ENCODE measurements at regions not wholly inside any gene's neighbourhood (a gene's known extent, or its start where the extent isn't known, plus 50 kb on each side); places are given as distances from the start of the nearest gene placed in this dataset.

DNA sequence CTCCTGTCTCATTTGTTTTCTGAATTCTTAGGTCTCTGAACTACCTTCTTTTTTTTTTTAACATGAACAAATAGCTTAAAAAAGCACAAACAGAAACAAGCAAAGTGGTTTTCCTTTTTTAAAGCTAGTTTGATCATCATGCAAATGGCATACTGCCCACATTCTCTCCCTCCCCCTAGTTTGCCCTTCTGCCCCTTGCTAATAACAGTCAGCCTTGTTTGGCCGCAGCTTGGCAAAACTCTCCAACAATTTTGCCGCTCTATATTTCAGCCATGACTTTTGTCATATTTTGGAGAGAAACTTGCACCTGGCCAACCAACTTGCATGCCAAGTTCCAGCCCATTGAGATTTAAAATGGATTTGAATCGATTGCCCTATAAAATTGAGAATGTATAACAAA is 666.0 kb upstream of the NR2F2 start:
- intact Hi-C loops (cut with DNase I), result no loop called here
- Histone ChIP-seq H3K27ac (no peak overlapping the region), H3K9me3 (no peaks in the 10 kb centered on the region), H3K4me1 (peaks cover 0 to 14% (median 0%) of the 10 kb centered on the region in 3 donors), H3K4me3 (no peak overlapping the region), H3K27me3 (no peaks in the 10 kb centered on the region), H3K36me3 (no peaks in the 10 kb centered on the region)
- TF ChIP-seq POLR2A (IDR thresholded peaks at IDR 0.05), result no peak
- TF ChIP-seq, protein P1, sequence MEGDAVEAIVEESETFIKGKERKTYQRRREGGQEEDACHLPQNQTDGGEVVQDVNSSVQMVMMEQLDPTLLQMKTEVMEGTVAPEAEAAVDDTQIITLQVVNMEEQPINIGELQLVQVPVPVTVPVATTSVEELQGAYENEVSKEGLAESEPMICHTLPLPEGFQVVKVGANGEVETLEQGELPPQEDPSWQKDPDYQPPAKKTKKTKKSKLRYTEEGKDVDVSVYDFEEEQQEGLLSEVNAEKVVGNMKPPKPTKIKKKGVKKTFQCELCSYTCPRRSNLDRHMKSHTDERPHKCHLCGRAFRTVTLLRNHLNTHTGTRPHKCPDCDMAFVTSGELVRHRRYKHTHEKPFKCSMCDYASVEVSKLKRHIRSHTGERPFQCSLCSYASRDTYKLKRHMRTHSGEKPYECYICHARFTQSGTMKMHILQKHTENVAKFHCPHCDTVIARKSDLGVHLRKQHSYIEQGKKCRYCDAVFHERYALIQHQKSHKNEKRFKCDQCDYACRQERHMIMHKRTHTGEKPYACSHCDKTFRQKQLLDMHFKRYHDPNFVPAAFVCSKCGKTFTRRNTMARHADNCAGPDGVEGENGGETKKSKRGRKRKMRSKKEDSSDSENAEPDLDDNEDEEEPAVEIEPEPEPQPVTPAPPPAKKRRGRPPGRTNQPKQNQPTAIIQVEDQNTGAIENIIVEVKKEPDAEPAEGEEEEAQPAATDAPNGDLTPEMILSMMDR (IDR thresholded peaks at IDR 0.05), result no peak
- 48 to 56% methylated on average over 3 of the region's 3 CpGs for WGBS, 2 donors
- no peak for DNase-seq

DNA sequence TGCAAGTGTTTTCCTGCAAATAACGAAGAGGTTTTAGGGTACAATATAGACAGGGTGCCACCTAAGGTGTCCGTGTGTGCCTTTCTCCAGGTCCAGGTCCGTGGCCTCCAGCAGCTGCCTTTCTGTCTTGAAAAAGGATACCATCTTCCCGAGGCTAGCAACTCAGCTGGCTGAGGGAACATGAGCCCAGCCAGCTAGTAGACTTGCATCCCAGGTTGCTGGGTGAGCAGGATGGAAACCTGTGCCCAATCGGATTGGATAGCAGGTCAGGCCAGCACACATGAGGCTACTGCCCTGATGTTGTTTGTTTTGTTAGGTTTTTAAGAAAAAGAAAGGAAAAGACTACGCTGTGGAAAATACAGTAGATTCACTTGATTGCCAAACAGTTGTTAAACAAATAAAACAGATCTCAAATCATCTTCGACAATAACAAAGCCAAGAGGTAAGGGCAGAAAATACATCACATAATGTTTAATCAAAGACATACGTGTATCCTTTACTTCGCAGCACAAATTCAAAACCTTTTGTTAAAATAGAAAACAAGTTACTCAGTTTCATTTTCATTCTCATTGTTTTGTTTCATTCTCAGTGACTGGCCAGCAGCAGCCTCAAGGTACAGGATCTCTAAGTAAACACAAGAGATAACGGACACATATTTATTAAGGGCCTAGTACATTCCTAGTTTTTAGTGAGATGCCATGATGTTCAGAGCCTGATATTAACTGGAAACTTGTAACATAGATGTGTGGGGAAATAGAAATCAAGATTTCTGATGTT is 661.2 kb upstream of the NR2F2 start:
- peak overlapping the region in 1 of 4 donors; percentile 39 for H3K4me3 ChIP-seq

DNA sequence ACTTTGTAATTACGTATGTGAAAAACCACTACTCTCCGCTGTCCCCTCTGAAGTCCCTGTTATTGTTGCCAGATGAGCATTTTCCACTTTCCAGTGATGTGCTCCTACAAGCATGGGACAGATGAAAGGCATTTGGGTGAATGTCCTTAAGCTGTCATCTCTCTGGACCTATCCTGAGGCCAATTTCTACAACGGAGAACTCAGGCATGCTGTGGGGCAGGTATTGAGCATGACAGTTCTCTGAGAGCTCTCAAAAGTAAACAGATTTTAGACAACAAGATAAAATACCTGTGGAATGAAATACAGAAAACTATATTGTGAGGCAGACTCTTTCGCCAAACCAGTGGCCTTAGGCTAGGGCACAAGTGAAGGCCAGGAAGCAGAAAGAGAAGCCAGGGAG is 656.5 kb upstream of the NR2F2 start:
- no peaks in the 10 kb centered on the region for H3K36me3 ChIP-seq
- no peak for DNase-seq
- no peaks in the 10 kb centered on the region for H3K4me1 ChIP-seq
- intact Hi-C loops (cut with DNase I), result no loop called here
- TF ChIP-seq, protein P1 (IDR thresholded peaks at IDR 0.05), result no peak
- TF ChIP-seq POLR2A (IDR thresholded peaks at IDR 0.05), result no peak
- no peaks in the 10 kb centered on the region for H3K9me3 ChIP-seq
- no peak overlapping the region for H3K4me3 ChIP-seq
- H3K27ac ChIP-seq, result no peak overlapping the region
- WGBS, 2 donors, result 82 to 98% methylated on average over 4 of the region's 4 CpGs
- no peaks in the 10 kb centered on the region for H3K27me3 ChIP-seq

More for the DNA sequence above, 661.2 kb upstream of the NR2F2 start:
- Histone ChIP-seq H3K27me3 (no peaks in the 10 kb centered on the region), H3K27ac (peak overlapping the region in 3 of 4 donors; percentile 10 to 47 (median 42)), H3K4me1 (peaks cover 0 to 4% (median 0%) of the 10 kb centered on the region in 3 donors), H3K9me3 (no peaks in the 10 kb centered on the region), H3K36me3 (no peaks in the 10 kb centered on the region)
- TF ChIP-seq, protein P1 (IDR thresholded peaks at IDR 0.05), result no peak
- TF ChIP-seq POLR2A (IDR thresholded peaks at IDR 0.05), result no peak
- 37 to 53% methylated on average over 9 to 10 of the region's 10 CpGs for WGBS, 2 donors
- DNase-seq, result no peak
- intact Hi-C loops (cut with DNase I), result no loop called here

DNA sequence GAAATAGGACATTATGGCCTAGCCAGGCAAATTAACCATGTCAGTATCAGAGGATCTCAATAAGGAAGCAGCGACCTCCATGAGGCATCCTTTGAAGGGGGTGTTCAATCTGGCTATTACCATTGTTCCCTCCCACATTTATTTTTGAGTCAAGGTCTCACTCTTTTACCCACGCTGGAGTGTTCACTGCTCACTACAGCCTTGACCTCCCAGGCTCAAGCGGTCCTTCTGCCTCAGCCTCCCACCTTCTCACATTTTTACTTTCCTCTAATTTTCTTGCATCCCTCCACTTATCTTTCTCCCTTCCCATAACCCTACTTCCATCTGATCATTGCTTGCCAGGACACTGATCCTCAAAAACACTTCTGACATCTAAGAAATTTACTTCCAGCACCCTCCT is 654.0 kb upstream of the NR2F2 start:
- H3K36me3 ChIP-seq, result no peaks in the 10 kb centered on the region
- no peak for DNase-seq
- H3K4me3 ChIP-seq, result no peak overlapping the region
- H3K27me3 ChIP-seq, result no peaks in the 10 kb centered on the region
- TF ChIP-seq, protein P1 (IDR thresholded peaks at IDR 0.05), result no peak
- no peak for TF ChIP-seq POLR2A (IDR thresholded peaks at IDR 0.05)
- H3K4me1 ChIP-seq, result no peaks in the 10 kb centered on the region
- no peak overlapping the region for H3K27ac ChIP-seq
- H3K9me3 ChIP-seq, result no peaks in the 10 kb centered on the region
- intact Hi-C loops (cut with DNase I), result no loop called here
- WGBS, 2 donors, result 75 to 86% methylated on average over 3 of the region's 3 CpGs

DNA sequence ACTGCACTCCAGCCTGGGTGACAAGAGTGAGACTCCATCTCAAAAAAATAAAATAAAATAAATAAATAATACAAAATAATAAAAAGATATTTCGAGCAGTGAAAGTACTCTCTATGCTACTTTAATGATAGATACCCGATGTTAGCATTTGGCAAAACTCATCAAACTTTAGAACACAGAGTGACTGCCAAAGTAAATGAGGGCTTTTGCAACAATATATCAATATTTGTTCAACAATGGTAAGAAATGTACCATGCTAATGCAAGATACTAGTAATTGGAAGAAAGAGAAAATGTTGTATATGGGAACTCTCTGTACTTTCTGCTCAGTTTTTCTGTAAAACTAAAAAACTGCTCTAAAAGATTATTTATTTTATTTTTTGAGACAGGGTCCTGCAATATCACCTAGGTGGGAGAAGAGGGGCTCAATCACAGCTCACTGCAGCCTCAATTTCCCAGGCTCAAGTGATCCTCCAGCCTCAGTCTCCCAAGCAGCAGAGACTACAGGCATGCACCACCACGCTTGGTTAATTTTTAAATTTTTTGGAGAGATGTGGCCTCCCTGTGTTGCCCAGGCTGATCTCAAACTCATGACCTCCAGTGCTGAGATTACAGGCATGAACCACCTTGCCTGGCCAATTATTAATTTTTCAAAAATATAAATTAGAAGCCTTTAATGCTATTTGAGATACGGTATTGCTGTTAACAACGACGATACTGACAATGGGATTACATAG is 650.5 kb upstream of the NR2F2 start:
- Histone ChIP-seq H3K36me3 (no peaks in the 10 kb centered on the region), H3K4me3 (no peak overlapping the region), H3K27ac (no peak overlapping the region), H3K4me1 (no peaks in the 10 kb centered on the region), H3K9me3 (no peaks in the 10 kb centered on the region), H3K27me3 (no peaks in the 10 kb centered on the region)
- intact Hi-C loops (cut with DNase I), result no loop called here
- 86 to 93% methylated on average over 6 of the region's 6 CpGs for WGBS, 2 donors
- no peak for TF ChIP-seq POLR2A (IDR thresholded peaks at IDR 0.05)
- TF ChIP-seq, protein P1 (IDR thresholded peaks at IDR 0.05), result no peak
- DNase-seq, result no peak
